Coronary artery (tissue), 2 donors: ENCODE measurements at regions not wholly inside any gene's neighbourhood (a gene's known extent, or its start where the extent isn't known, plus 50 kb on each side); places are given as distances from the start of the nearest gene placed in this dataset.
A peak's percentile ranks its signal among the peaks of the same experiment; 100 is the strongest.

ENCODE experiments used
- DNase-seq: peaks from one replicate; pipeline ENCODE4 v3.0.0-alpha.2; 2017; ENCODE audit warnings: low spot score
- H3K27ac ChIP-seq, 2 donors: fragments of 200-600 bp; sonication (generic); one replicate each; pipeline ENCODE4 v1.5.1; 2016 to 2019
- H3K4me3 ChIP-seq: fragments of 200-600 bp; sonication (generic); 2 replicates; pipeline ENCODE4 v1.5.1; 2016; ENCODE audit warnings: mild to moderate bottlenecking, moderate library complexity
- CTCF ChIP-seq: fragments of 200-600 bp; sonication (generic); IDR thresholded peaks from one replicate; pipeline ENCODE4 v1.5.1; 2019; ENCODE audit warnings: antibody characterized with exemption

- DNase-seq: peak; percentile 38
- TF ChIP-seq CTCF: no peak
- Histone ChIP-seq H3K27ac (no peak overlapping the region), H3K4me3 (no peak overlapping the region)
These were observed 83.2 kb downstream of the DLL1 start for GRCh38 chr6:170207586-170208181.

GRCh38 chr6:170206851-170207431 is 83.9 kb downstream of the DLL1 start:
- no peak for TF ChIP-seq CTCF
- H3K27ac ChIP-seq: no peak overlapping the region
- DNase-seq: peak; percentile 43
- no peak overlapping the region for H3K4me3 ChIP-seq

GRCh38 chr6:170206317-170206621 is 84.6 kb downstream of the DLL1 start:
- Histone ChIP-seq H3K27ac (no peak overlapping the region), H3K4me3 (no peak overlapping the region)
- no peak for TF ChIP-seq CTCF
- DNase-seq: peak; percentile 5

- Histone ChIP-seq H3K27ac (no peak overlapping the region), H3K4me3 (no peak overlapping the region)
- peak; percentile 22 for DNase-seq
- no peak for TF ChIP-seq CTCF
These were observed 85.2 kb downstream of the DLL1 start for GRCh38 chr6:170205534-170206316.

- no peak for TF ChIP-seq CTCF
- Histone ChIP-seq H3K4me3 (no peak overlapping the region), H3K27ac (no peak overlapping the region)
- DNase-seq: peak; percentile 24
These were observed 85.8 kb downstream of the DLL1 start for GRCh38 chr6:170205126-170205525.

GRCh38 chr6:170203212-170203611 is 87.7 kb downstream of the DLL1 start:
- no peak overlapping the region for H3K4me3 ChIP-seq

More at GRCh38 chr6:170203212-170203611, 87.7 kb downstream of the DLL1 start:
- no peak overlapping the region for H3K27ac ChIP-seq
- DNase-seq: peak; percentile 17
- TF ChIP-seq CTCF: no peak
